GM12891 (cell line): ENCODE measurements at regions not wholly inside any gene's neighbourhood (a gene's known extent, or its start where the extent isn't known, plus 50 kb on each side); places are given as distances from the start of the nearest gene placed in this dataset.
"Not testable (repeated sequence)": the region's sequence is repeated elsewhere in the genome, so short reads cannot be mapped to it uniquely, and the experiment has no call there.

ENCODE experiments used
- DNase-seq: peaks from one replicate; pipeline ENCODE4 v3.0.0; 2011; ENCODE audit warnings: low spot score; ENCODE audit not compliant: insufficient read length
- FAIRE-seq: peaks from 2 replicates; lab custom pipeline; 2011; peaks lifted over from hg19 to GRCh38; lab: Jason Lieb, UNC
- PAX5 ChIP-seq: IDR thresholded peaks from 2 replicates; pipeline ENCODE4 v1.6.1; 2011; ENCODE audit warnings: low read length, moderate library complexity, mild to moderate bottlenecking; ENCODE audit not compliant: insufficient read depth, severe bottlenecking
- POLR2A ChIP-seq: IDR thresholded peaks from 2 replicates; pipeline ENCODE4 v1.6.1; 2011; ENCODE audit warnings: low read depth, low read length, control low read depth
- POLR2AphosphoS5 ChIP-seq: IDR thresholded peaks from 2 replicates; pipeline ENCODE4 v1.6.1; 2011; ENCODE audit warnings: low read depth, low read length, control low read depth
- POU2F2 ChIP-seq: IDR thresholded peaks from 2 replicates; pipeline ENCODE4 v1.6.1; 2011; ENCODE audit warnings: low read depth, mild to moderate bottlenecking, control low read depth, low read length, moderate library complexity
- SPI1 ChIP-seq: IDR thresholded peaks from 2 replicates; pipeline ENCODE4 v1.6.1; 2011; ENCODE audit warnings: low read depth, low read length, control low read depth
- TAF1 ChIP-seq: IDR thresholded peaks from 2 replicates; pipeline ENCODE4 v1.6.1; 2011; ENCODE audit warnings: low read depth, low read length, control low read depth

DNA sequence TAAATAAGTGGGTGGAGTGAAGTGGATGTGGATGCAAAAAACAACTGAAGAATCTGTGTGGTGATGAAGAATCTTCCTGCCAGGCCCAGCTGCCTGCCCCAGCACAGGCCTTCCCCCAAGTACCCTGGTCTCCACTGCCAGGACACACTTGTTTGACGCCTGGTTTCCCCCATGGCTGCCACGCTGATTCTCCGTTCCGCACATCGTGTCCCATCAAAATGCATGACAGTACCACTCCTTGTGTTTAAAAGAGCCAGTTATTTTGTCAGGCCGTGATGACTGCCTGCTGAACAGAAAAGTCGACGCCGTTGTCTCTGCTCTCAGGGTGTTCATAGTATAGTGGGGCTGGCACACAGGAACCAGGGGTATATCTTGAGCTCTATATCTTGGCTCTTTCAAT is 50.3 kb upstream of the KYNU start:
- DNase-seq (no peak), FAIRE-seq (no peak)
- no peak for TF ChIP-seq TAF1
- TF ChIP-seq POU2F2 = no peak
- no peak for TF ChIP-seq PAX5
- TF ChIP-seq SPI1 = no peak
- TF ChIP-seq POLR2AphosphoS5 = no peak
- no peak for TF ChIP-seq POLR2A

DNA sequence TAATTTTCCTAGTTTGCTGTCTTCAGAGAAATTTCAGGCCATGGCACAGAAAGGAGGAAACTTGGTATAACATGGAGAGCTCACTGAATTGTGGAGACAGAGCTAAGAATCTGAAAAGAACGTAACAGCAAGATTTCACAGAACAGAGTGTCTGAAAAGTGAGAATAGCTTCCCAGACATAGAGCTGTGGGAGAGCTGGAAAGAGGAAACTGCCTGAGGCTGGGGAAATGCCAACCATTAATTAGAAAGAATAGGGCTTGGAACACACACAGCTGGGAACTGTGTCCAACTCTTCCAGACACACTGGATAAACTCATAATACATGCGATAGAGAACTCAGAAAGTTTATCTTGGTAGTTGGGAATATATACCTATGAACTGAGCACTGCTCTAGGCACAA is 51.6 kb upstream of the KYNU start:
- DNase-seq (no peak), FAIRE-seq (no peak)
- TF ChIP-seq POLR2A = no peak
- no peak for TF ChIP-seq SPI1
- TF ChIP-seq POLR2AphosphoS5 = no peak
- no peak for TF ChIP-seq TAF1
- TF ChIP-seq POU2F2 = no peak
- TF ChIP-seq PAX5 = no peak

DNA sequence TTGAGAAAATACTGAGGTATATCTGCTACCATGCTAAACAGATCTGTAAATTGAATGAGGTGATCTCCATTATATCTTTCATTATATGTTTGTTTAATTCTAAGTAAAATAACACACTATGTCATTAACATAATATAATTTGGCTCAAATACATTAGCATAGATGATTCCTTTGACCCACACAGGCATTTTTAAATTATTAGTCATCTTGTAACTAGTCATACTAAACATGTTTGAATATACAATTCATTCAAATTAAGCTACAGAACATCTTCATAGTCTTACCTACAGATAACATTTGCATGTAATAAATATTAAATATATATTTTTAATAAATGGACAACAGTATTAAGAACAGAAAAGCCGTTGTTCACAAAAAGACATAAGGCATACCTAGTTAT is 52.7 kb upstream of the KYNU start:
- no peak for DNase-seq
- no peak for TF ChIP-seq POLR2A
- TF ChIP-seq PAX5 = no peak
- TF ChIP-seq TAF1 = no peak
- TF ChIP-seq SPI1 = no peak
- TF ChIP-seq POLR2AphosphoS5 = no peak
- TF ChIP-seq POU2F2 = no peak
- FAIRE-seq = no peak

DNA sequence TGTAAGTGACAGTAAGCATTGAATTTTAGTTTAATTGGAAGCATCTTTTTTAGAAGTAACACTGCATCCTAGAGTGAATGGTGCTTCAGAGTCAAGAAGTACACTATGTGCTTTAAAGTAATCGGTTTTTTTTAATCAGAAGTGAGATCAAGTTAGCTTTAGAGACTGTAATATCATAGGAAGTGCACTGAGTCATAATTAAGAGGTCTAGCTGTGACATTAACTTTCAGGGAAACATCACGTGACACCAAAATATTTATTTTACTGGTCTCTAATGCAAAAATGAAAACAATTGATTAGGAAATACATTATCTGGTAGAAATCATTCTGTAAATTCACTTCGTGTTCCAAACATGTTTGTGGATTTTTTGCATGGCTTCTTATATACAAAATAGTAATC is 55.3 kb upstream of the KYNU start:
- no peak for DNase-seq
- TF ChIP-seq TAF1 (no peak), SPI1 (no peak), PAX5 (no peak), POLR2AphosphoS5 (no peak), POLR2A (no peak), POU2F2 (no peak)
- no peak for FAIRE-seq

DNA sequence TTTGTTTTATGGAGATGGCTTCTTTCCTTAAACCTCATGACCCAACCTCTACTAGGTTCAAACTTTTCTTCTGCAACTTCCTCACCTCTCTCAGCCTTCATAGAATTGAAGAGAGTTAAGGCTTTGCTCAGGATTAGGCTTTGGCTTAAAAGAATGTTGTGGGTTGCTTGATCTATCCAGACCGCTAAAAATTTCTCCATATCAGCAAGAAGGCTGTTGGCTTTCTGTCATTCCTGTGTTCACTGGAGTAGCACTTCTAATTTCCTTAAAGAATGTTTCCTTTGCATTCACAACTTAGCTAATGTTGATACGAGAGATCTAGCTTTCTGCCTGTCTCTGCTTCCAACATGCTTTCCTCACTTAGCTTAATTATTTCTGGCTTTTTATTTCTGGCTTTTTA is 58.1 kb upstream of the KYNU start:
- FAIRE-seq (no peak), DNase-seq (no peak)
- TF ChIP-seq POLR2AphosphoS5 (no peak), TAF1 (no peak), PAX5 (no peak), SPI1 (no peak), POLR2A (no peak), POU2F2 (no peak)

DNA sequence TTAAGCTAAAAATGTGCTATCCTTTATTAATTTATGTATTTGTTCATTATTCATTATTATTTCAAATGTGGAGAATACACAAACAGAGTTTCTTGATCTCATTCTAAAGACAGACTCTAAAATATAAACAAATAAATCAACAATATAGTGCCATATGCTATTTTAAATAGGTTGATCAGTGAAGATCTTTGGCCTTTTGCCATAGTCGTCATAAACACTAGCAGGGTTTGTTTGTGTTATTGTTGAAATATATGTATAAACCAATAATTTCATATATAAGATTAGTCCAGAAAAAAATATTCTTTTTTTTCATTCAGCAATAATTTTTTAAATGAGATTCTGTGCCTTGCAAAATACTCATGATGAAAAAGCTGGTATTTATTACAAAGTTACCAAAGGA is 62.1 kb upstream of the KYNU start:
- no peak for FAIRE-seq
- TF ChIP-seq POLR2AphosphoS5 (no peak), POLR2A (no peak), PAX5 (no peak), POU2F2 (no peak), TAF1 (no peak), SPI1 (no peak)

DNA sequence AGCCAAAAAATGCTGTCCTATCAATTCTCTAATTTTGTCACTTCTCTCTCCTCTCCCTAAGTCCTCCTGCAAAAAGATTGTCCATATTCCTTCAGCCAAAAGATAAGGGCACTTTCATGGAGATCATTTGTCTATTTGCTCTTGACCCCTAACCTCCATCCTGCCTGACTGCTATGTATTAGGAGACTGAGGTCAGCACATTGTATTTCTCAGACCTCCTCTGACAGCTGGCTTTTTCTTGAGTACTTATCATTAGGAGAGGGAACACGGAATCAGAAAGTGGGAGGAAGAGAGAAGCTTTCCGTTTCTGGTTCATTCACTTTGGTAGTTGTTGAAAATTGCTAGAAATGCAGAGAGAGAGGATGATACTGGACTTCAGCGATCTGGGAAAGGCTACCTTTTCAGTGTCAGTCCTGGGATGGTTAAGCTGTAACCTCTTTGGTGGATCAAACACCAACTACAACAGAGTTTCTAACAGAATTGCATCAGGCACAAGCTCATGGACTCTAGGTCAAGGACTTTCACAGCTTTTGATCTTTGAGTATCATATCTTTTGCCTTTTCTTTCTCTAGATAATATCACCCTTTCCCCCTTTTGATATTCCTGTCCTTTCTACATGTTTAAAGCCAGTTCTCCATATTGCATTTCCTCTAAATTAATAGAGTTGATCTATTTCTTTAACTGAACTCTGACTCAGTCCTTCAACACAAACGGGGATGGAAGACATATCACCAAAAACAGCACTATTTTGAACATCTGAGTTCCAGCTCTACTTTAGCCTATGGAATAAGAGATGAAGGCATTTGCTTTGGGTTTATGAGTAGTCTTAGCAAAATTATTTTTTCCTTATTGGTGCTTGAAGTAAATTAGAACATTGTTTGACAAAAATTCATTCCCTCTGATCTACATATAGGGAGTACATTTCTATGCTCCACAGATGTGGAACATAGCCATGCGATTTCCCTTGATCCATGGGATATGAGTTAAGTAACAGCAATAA is 63.3 kb upstream of the KYNU start:
- FAIRE-seq (no peak), DNase-seq (no peak)
- TF ChIP-seq POU2F2 (no peak), POLR2AphosphoS5 (no peak), POLR2A (no peak), TAF1 (no peak), PAX5 (no peak), SPI1 (no peak)

More for the DNA sequence above, 62.1 kb upstream of the KYNU start:
- DNase-seq = no peak

DNA sequence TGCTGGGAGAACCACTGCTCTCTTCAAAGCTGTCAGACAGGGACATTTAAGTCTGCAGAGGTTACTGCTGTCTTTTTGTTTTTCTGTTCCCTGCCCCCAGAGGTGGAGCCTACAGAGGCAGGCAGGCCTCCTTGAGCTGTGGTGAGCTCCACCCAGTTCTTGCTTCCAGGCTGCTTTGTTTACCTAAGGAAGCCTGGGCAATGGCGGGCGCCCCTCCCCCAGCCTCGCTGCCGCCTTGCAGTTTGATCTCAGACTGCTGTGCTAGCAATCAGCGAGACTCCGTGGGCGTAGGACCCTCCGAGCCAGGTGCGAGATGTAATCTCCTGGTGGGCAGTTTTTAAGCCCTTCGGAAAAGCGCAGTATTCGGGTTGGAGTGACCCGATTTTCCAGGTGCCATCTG is 65.8 kb upstream of the KYNU start:
- DNase-seq, FAIRE-seq: not testable (repeated sequence)

DNA sequence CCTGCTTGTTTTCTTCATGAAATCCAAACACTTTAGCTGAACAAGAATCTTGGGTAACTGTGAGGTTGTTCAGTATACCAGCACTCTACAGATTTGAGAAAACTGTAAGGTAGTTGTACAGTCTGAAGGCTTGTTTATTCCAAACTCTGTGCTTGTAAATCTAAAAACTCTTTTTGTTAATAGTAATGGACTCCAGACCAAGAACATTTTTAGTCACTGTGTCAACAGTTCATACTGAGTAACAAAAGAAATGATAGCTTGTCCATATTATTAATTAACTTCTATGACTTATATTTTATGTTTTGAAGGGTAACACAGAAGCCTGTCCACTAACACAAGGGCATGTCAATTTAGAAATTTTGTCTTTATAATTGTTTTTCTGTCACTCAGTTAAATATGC is 72.2 kb upstream of the KYNU start:
- DNase-seq (no peak), FAIRE-seq (no peak)

DNA sequence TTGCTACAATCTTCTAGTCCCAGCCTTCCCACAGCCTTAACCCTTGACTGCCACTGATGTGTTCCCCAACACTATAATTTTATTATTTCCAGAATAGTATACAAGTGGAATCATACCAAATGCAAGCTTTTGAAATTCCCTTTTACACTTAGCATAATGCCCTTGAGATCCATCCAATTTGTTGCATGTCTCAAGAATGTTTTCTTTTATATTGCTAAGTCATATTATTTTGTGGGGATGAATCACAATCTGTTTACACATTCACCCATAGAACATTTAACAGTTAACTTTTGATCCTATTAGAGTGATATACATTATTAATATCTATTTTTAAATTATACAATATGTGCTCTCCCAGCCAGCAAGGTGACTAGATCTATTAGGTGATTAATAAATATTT is 74.3 kb upstream of the KYNU start:
- FAIRE-seq = no peak
- TF ChIP-seq SPI1 (no peak), PAX5 (no peak), POU2F2 (no peak), TAF1 (no peak)
- no peak for DNase-seq

More for the DNA sequence above, 72.2 kb upstream of the KYNU start:
- TF ChIP-seq TAF1 (no peak), POLR2AphosphoS5 (no peak), POU2F2 (no peak), SPI1 (no peak), POLR2A (no peak), PAX5 (no peak)
